Heart right ventricle (tissue), 16 donors: ENCODE measurements at regions not wholly inside any gene's neighbourhood (a gene's known extent, or its start where the extent isn't known, plus 50 kb on each side); places are given as distances from the start of the nearest gene placed in this dataset.

ENCODE experiments used
- ATAC-seq, 8 donors: fragments of 200-7000 bp; cut with Tn5 transposase; one replicate each; pipeline ENCODE4 v1.9.1; 2020; ENCODE audit warnings: mild to moderate bottlenecking in 8 of 8, moderate library complexity in 8 of 8, moderate number of reproducible peaks in 1 of 8
- DNase-seq, 2 donors: peaks; one replicate each; pipeline ENCODE4 v3.0.0-alpha.2; 2020
- H3K27ac ChIP-seq, 10 donors: fragments of 200-600 bp; sonication (generic) in 2 of 10; one replicate each; pipeline versions ENCODE4 v1.5.0 to v1.8.0; 2020 to 2022; ENCODE audit warnings: mild to moderate bottlenecking in 3 of 10
- H3K27me3 ChIP-seq, 7 donors: fragments of 200-600 bp; one replicate each; pipeline ENCODE4 v1.8.0; 2021 to 2022; ENCODE audit warnings: mild to moderate bottlenecking in 2 of 7
- H3K36me3 ChIP-seq, 9 donors: fragments of 200-600 bp; sonication (generic) in 1 of 9; one replicate each; pipeline versions ENCODE4 v1.5.0 to v1.8.0; 2020 to 2022; ENCODE audit warnings: mild to moderate bottlenecking in 2 of 9
- H3K4me1 ChIP-seq, 9 donors: fragments of 200-600 bp; sonication (generic) in 1 of 9; one replicate each; pipeline versions ENCODE4 v1.5.0 to v1.8.0; 2020 to 2022; ENCODE audit warnings: mild to moderate bottlenecking in 4 of 9
- H3K4me3 ChIP-seq, 10 donors: fragments of 200-600 bp; sonication (generic) in 2 of 10; one replicate each; pipeline versions ENCODE4 v1.5.0 to v1.8.0; 2020 to 2022; ENCODE audit warnings: mild to moderate bottlenecking in 7 of 10, moderate library complexity in 2 of 10
- H3K9me3 ChIP-seq, 11 donors: fragments of 200-600 bp in 10 of 11; sonication (generic) in 2 of 11; one replicate each; pipeline versions ENCODE4 v1.5.0 to v1.8.0; 2013 to 2022; ENCODE audit warnings: mild to moderate bottlenecking in 2 of 11, control low read depth in 1 of 11, moderate library complexity in 1 of 11
- whole genome bisulfite sequencing, 2 donors: extraction: QIAGEN DNeasy Blood & Tissue Kit; methylation state at CpG; one replicate each; pipeline ENCODE4 v1.1.7; 2013; ENCODE audit warnings: inconsistent platforms in 1 of 2; 5-methylcytosine and 5-hydroxymethylcytosine counted together
- intact Hi-C, 10 donors: fragments of 100-400 bp; cut with DNase I; formaldehyde crosslinking; loops; one replicate each; pipeline versions ENCODE4 v1.11.1 to v1.14.2; 2022
- TF ChIP-seq, protein P1 (sequence below), 9 donors: fragments of 200-600 bp; sonication (generic) in 2 of 9; IDR thresholded peaks; one replicate each; pipeline versions ENCODE4 v1.5.0 to v1.8.0; 2021 to 2022; ENCODE audit warnings: antibody characterized with exemption in 9 of 9, mild to moderate bottlenecking in 5 of 9, moderate library complexity in 1 of 9
- donor health status: Arrhythmogenic right ventricular cardiomyopathy.
- donor health status: ischemic (EF 13 %, LVEDD 7.1; RV severe dilation, severe dysfunction).
- donor health status: healthy with polysubstance abuse.
- donor health status: DM: no; HTN: yes; CAD: no.
- donor health status: DM: no; HTN: no; CAD: no.
- donor health status: ischemic (EF 25% LVEDD 6.9; RV normal size, moderate dysfunction).
- donor health status: ischemic (EF 25% LVEDD 5.7; RV mildly dilated, moderate dysfunction).
- donor health status: healthy.
- donor health status: DM: yes; HTN: yes; CAD: no.
- donor health status: Ischemic cardiomyopathy.
- donor health status: ischemic (EF 35%, LVEDD 5.7; RV mildly dilated, moderate dysfunction).
- donor health status: nonischemic (EF 11% LVEDD 7.7; RV severe dilation, severe dysfunction).
- donor health status: DM: yes; HTN: yes; CAD: no.
- donor health status: PGD.
- donor health status: ischemic (EF 29% LVEDD 5.4; RV normal size, mild dysfunction).
- donor health status: nonischemic (EF 23%, LVEDD 6.1; RV moderate dilation, normal function).

DNA sequence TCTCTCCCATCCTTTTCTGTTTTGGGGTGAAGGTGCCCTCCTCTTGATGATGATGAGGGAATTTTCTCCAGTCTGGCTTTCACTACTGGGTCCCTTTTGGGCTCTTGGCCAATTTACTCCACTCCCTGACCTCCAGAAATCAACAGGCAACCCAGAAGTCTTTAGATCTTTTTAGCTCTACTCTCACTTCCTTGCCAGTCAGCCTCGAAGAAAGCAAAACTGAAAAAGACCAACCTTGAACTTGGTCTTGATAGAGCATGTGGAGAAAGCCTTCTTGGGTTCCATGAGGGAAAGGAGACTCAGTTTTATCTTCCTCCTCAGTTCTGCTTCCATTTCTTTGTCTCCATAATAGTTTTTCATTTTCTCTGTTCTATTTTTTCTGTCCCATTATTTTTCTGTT, 91.4 kb upstream of the NPVF start:
- no peak overlapping the region for H3K4me3 ChIP-seq
- peaks cover 0 to 15% (median 7%) of the 10 kb centered on the region in 7 donors for H3K27me3 ChIP-seq
- no peaks in the 10 kb centered on the region for H3K9me3 ChIP-seq
- TF ChIP-seq, protein P1, sequence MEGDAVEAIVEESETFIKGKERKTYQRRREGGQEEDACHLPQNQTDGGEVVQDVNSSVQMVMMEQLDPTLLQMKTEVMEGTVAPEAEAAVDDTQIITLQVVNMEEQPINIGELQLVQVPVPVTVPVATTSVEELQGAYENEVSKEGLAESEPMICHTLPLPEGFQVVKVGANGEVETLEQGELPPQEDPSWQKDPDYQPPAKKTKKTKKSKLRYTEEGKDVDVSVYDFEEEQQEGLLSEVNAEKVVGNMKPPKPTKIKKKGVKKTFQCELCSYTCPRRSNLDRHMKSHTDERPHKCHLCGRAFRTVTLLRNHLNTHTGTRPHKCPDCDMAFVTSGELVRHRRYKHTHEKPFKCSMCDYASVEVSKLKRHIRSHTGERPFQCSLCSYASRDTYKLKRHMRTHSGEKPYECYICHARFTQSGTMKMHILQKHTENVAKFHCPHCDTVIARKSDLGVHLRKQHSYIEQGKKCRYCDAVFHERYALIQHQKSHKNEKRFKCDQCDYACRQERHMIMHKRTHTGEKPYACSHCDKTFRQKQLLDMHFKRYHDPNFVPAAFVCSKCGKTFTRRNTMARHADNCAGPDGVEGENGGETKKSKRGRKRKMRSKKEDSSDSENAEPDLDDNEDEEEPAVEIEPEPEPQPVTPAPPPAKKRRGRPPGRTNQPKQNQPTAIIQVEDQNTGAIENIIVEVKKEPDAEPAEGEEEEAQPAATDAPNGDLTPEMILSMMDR (IDR thresholded peaks at IDR 0.05) = no peak
- no peaks in the 10 kb centered on the region for H3K36me3 ChIP-seq
- no peak overlapping the region for H3K27ac ChIP-seq
- intact Hi-C loops = no loop called here
- DNase-seq (no peak), ATAC-seq (no peak)
- WGBS, 2 donors = 55 to 56% methylated on average over 1 of the region's 1 CpG
- H3K4me1 ChIP-seq = no peaks in the 10 kb centered on the region

DNA sequence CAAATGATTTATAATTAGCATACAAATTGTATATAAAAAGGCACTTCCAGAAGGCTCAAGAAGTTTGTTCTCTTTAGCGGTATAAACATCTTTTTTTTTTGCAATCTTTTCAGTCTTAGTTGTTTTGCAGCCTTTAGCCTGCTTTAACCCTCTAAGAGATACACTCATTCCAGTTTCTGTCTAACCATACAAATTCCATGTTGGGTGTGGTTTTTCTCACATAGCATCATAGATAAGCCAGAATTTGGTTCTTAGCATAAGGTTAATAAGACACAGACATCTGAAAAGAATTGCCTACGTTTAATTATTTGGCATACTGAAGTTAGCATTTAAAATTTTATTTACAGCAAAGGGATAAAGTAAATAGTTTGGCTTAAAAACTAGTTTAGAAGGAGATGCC, 92.5 kb upstream of the NPVF start:
- intact Hi-C loops = no loop called here
- TF ChIP-seq, protein P1 (IDR thresholded peaks at IDR 0.05) = no peak
- Histone ChIP-seq H3K4me3 (no peak overlapping the region), H3K9me3 (no peaks in the 10 kb centered on the region), H3K4me1 (no peaks in the 10 kb centered on the region), H3K27me3 (peaks cover 0 to 15% (median 7%) of the 10 kb centered on the region in 7 donors), H3K36me3 (no peaks in the 10 kb centered on the region), H3K27ac (no peak overlapping the region)
- 79 to 80% methylated on average over 2 of the region's 2 CpGs for WGBS, 2 donors
- ATAC-seq (no peak), DNase-seq (no peak)

DNA sequence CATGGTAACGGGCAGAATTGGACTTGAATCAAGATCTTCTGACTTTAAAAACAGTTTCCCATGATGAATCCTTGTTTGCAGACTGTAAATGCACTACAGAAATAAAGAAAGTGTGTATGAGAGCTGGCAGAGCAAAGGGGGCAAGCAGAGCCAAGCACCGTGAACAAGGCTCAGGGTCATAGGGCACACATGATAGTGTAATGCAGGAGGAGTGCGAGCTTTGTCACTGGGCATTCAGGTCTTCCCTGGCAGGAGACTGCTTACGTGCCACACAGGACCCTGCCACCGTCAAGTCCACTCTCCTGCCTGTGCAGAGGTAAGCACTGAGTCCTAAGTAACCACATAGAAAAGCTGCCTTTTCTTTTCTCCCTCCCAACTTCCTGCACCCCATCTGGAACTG, 93.1 kb upstream of the NPVF start:
- peaks cover 0 to 15% (median 7%) of the 10 kb centered on the region in 7 donors for H3K27me3 ChIP-seq
- H3K4me3 ChIP-seq = no peak overlapping the region
- ATAC-seq = no peak
- intact Hi-C loops = no loop called here
- 59 to 72% methylated on average over 5 of the region's 5 CpGs for WGBS, 2 donors
- H3K36me3 ChIP-seq = no peaks in the 10 kb centered on the region
- TF ChIP-seq, protein P1 (IDR thresholded peaks at IDR 0.05) = no peak
- no peak for DNase-seq
- no peaks in the 10 kb centered on the region for H3K9me3 ChIP-seq
- no peaks in the 10 kb centered on the region for H3K4me1 ChIP-seq
- no peak overlapping the region for H3K27ac ChIP-seq

DNA sequence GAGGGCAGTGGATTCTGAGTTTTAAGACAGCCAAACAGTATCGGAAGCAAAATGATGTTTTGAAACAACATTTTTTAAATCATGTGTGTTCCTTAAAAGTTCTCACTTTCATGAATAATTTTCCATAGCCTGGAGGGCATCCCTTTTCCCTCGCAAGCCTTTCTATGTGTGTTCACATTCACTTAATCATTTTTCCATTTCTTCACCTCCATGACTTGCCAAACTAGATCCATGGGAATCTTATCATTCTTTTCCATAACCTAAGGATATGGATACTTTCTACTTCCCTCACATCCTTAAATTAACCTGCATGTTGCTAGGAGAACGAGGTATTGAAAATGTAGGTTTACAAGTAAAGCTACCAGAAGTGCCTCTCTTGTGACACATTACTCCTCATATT, 94.2 kb upstream of the NPVF start:
- intact Hi-C loops = no loop called here
- Histone ChIP-seq H3K4me1 (no peaks in the 10 kb centered on the region), H3K27ac (no peak overlapping the region), H3K27me3 (peaks cover 0 to 15% (median 7%) of the 10 kb centered on the region in 7 donors), H3K9me3 (no peaks in the 10 kb centered on the region), H3K36me3 (no peaks in the 10 kb centered on the region), H3K4me3 (no peak overlapping the region)
- DNase-seq = no peak
- no peak for ATAC-seq
- 86 to 94% methylated on average over 3 of the region's 3 CpGs for WGBS, 2 donors
- TF ChIP-seq, protein P1 (IDR thresholded peaks at IDR 0.05) = no peak
